HCT116 (cell line): ENCODE measurements at regions not wholly inside any gene's neighbourhood (a gene's known extent, or its start where the extent isn't known, plus 50 kb on each side); places are given as distances from the start of the nearest gene placed in this dataset.

ENCODE experiments used
- ATAC-seq: fragments of 200-7000 bp; cut with Tn5 transposase; 2 replicates; pipeline ENCODE4 v1.9.1; 2020; ENCODE audit warnings: mild to moderate bottlenecking, moderate library complexity
- BruUV-seq: library from RNA; stranded (reverse); fragments of 400-500 nt; replicated peaks from 2 replicates; lab custom pipeline; 2021; lab: Mats Ljungman, UMichigan
- CTCF ChIA-PET: fragments of 300-600 bp; sonication (Branson Sonifier 250); formaldehyde crosslinking; loops from one replicate; lab custom pipeline; 2021; ENCODE audit warnings: antibody characterized with exemption; lab: Charles Lee
- POLR2A ChIA-PET: fragments of 300-600, 350-600 bp; sonication (Branson Sonifier 250); formaldehyde crosslinking; loops from one replicate; lab custom pipeline; 2021; ENCODE audit warnings: antibody characterized with exemption; lab: Charles Lee
- RAD21 ChIA-PET, 2 experiments: fragments of 300-600 bp; sonication (Branson Sonifier 250); formaldehyde crosslinking; loops; one replicate each; lab custom pipeline; 2023; ENCODE audit warnings: low total read pairs in 2 of 2; ENCODE audit not compliant: uncharacterized antibody in 2 of 2, unreplicated experiment in 2 of 2, low non-redundant PET in 1 of 2; lab: Charles Lee
- DNase-seq: peaks from one replicate; pipeline ENCODE4 v3.0.0-alpha.2; 2010; ENCODE audit warnings: low read depth, low spot score
- H2AFZ ChIP-seq: fragments of 200-600 bp; shearing (Covaris generic), sonication (generic); 2 replicates; pipeline ENCODE4 v1.6.1; 2017; ENCODE audit warnings: low read depth, mixed run types, mixed read lengths, antibody characterized with exemption, low read length; ENCODE audit not compliant: poor library complexity, severe bottlenecking
- H3K27ac ChIP-seq: 2 replicates; pipeline ENCODE4 v1.5.1; 2012; ENCODE audit warnings: low read depth, low read length
- H3K27me3 ChIP-seq: fragments of 200-600 bp; sonication (generic); 2 replicates; pipeline ENCODE4 v1.6.1; 2016; ENCODE audit warnings: mixed run types, low read length, mixed read lengths; ENCODE audit not compliant: insufficient read depth
- H3K36me3 ChIP-seq, 2 experiments: fragments of 200-500 bp in 1 of 2; fragments of 200-600 bp in 1 of 2; sonication (Bioruptor generic) in 1 of 2; sonication (generic) in 1 of 2; 2 replicates each; pipeline versions ENCODE4 v1.5.1 to v1.6.1; 2014 to 2016; ENCODE audit warnings: low read length in 2 of 2, inconsistent platforms in 1 of 2, mixed read lengths in 1 of 2, mixed run types in 1 of 2; ENCODE audit not compliant: insufficient read depth in 2 of 2, control insufficient read depth in 1 of 2
- H3K4me1 ChIP-seq, 2 experiments: fragments of 200-600 bp in 1 of 2; sonication (generic) in 1 of 2; 2 replicates each; pipeline versions ENCODE4 v1.5.1 to v1.6.1; 2012 to 2017; ENCODE audit warnings: low read length in 2 of 2, inconsistent platforms in 1 of 2, mild to moderate bottlenecking in 1 of 2, mixed read lengths in 1 of 2, mixed run types in 1 of 2, moderate library complexity in 1 of 2; ENCODE audit not compliant: insufficient read depth in 2 of 2, control insufficient read depth in 1 of 2
- H3K4me2 ChIP-seq: fragments of 200-600 bp; sonication (generic); 2 replicates; pipeline ENCODE4 v1.6.1; 2017; ENCODE audit warnings: mixed run types, low read length, mixed read lengths
- H3K4me3 ChIP-seq, 2 experiments: fragments of 200-600 bp in 1 of 2; sonication (generic) in 1 of 2; replicated peaks in 1 of 2; 2 replicates each; pipeline ENCODE4 v1.5.1; 2011 to 2016; ENCODE audit warnings: low read length in 2 of 2, control low read depth in 1 of 2, low read depth in 1 of 2, mild to moderate bottlenecking in 1 of 2, mixed read lengths in 1 of 2, mixed run types in 1 of 2
- H3K79me2 ChIP-seq: fragments of 200-600 bp; sonication (generic); 2 replicates; pipeline ENCODE4 v1.6.1; 2017; ENCODE audit warnings: mild to moderate bottlenecking, mixed run types, low read length, moderate library complexity, mixed read lengths; ENCODE audit not compliant: insufficient read depth
- H3K9ac ChIP-seq: fragments of 200-600 bp; sonication (generic); 2 replicates; pipeline ENCODE4 v1.6.1; 2016; ENCODE audit warnings: low read length, mixed read lengths
- H3K9me2 ChIP-seq: fragments of 200-600 bp; sonication (generic), shearing (Covaris generic); 2 replicates; pipeline ENCODE4 v1.6.1; 2017; ENCODE audit warnings: mixed run types, mild to moderate bottlenecking, moderate library complexity; ENCODE audit not compliant: insufficient read depth
- H3K9me3 ChIP-seq, 2 experiments: fragments of 200-500 bp in 1 of 2; fragments of 200-600 bp in 1 of 2; sonication (Bioruptor generic) in 1 of 2; sonication (generic) in 1 of 2; 2 replicates each; pipeline ENCODE4 v1.6.1; 2014 to 2017; ENCODE audit warnings: low read length in 2 of 2, mixed read lengths in 2 of 2, inconsistent platforms in 1 of 2, low read depth in 1 of 2, mild to moderate bottlenecking in 1 of 2, mixed run types in 1 of 2, moderate library complexity in 1 of 2; ENCODE audit not compliant: control insufficient read depth in 1 of 2, insufficient read depth in 1 of 2
- H4K20me1 ChIP-seq: fragments of 200-600 bp; sonication (generic), shearing (Covaris generic); 2 replicates; pipeline ENCODE4 v1.6.1; 2017; ENCODE audit warnings: mixed run types, mild to moderate bottlenecking, moderate library complexity; ENCODE audit not compliant: insufficient read depth
- CTCF ChIP-seq, 3 experiments: fragments of 200-600 bp in 1 of 3; sonication (generic) in 1 of 3; IDR thresholded peaks in 2 of 3; conservative IDR thresholded peaks in 1 of 3; 2 replicates each; pipeline ENCODE4 v1.5.1; 2012 to 2017; ENCODE audit warnings: low read depth in 2 of 3, low read length in 2 of 3, antibody characterized with exemption in 1 of 3, borderline replicate concordance in 1 of 3, control low read depth in 1 of 3, mild to moderate bottlenecking in 1 of 3, mixed read lengths in 1 of 3, mixed run types in 1 of 3, moderate library complexity in 1 of 3; ENCODE audit not compliant: insufficient read depth in 1 of 3
- EGR1 ChIP-seq: IDR thresholded peaks from 2 replicates; pipeline ENCODE4 v1.6.1; 2012; ENCODE audit warnings: low read depth
- ELF1 ChIP-seq: IDR thresholded peaks from 2 replicates; pipeline ENCODE4 v1.6.1; 2012; ENCODE audit warnings: low read depth, borderline replicate concordance
- MAX ChIP-seq: IDR thresholded peaks from 2 replicates; pipeline ENCODE4 v1.6.1; 2012
- POLR2AphosphoS5 ChIP-seq: IDR thresholded peaks from 2 replicates; pipeline ENCODE4 v1.6.1; 2011; ENCODE audit warnings: mild to moderate bottlenecking, low read depth, low read length, moderate library complexity
- SIN3A ChIP-seq: IDR thresholded peaks from 2 replicates; pipeline ENCODE4 v1.6.1; 2012; ENCODE audit warnings: low read depth
- TCF7L2 ChIP-seq: IDR thresholded peaks from 2 replicates; pipeline ENCODE4 v1.7.0; 2011; ENCODE audit warnings: borderline replicate concordance, inconsistent platforms; ENCODE audit not compliant: insufficient read depth, insufficient read length; ENCODE audit errors: extremely low read depth
- YY1 ChIP-seq: IDR thresholded peaks from 2 replicates; pipeline ENCODE4 v1.6.1; 2011; ENCODE audit warnings: low read length, low read depth, moderate library complexity, mild to moderate bottlenecking; ENCODE audit not compliant: insufficient replicate concordance; ENCODE audit errors: extremely low read depth
- ZBTB33 ChIP-seq: IDR thresholded peaks from 2 replicates; pipeline ENCODE4 v1.6.1; 2011; ENCODE audit warnings: mild to moderate bottlenecking, low read length, moderate library complexity; ENCODE audit not compliant: insufficient replicate concordance; ENCODE audit errors: extremely low read depth
- intact Hi-C: fragments of 100-400 bp; cut with micrococcal nuclease; formaldehyde crosslinking; loops from 2 replicates; pipeline ENCODE4 v1.10.0; 2022

- H3K9ac ChIP-seq = no peak overlapping the region
- intact Hi-C loops = no loop called here
Measured at GRCh38 chr7:69328516-69328915, 269.8 kb upstream of the AUTS2 start.

GRCh38 chr7:69334701-69335100 lies 263.6 kb upstream of the AUTS2 start:
- CTCF ChIA-PET = no interaction called here
- intact Hi-C loops = no loop called here
- ATAC-seq = no peak

More at GRCh38 chr7:69328516-69328915, 269.8 kb upstream of the AUTS2 start:
- ChIA-PET POLR2A (no interaction called here), CTCF (no interaction called here), RAD21 (no interaction called here)
- H3K27ac ChIP-seq = no peak overlapping the region
- ATAC-seq = no peak
- no peak for TF ChIP-seq TCF7L2
- no peak for TF ChIP-seq YY1
- no peak for TF ChIP-seq MAX
- no peak for TF ChIP-seq SIN3A
- no peak for TF ChIP-seq POLR2AphosphoS5
- no peak for TF ChIP-seq ELF1
- H3K79me2 ChIP-seq = no peaks in the 10 kb centered on the region
- H3K36me3 ChIP-seq = no peaks in the 10 kb centered on the region
- H3K4me2 ChIP-seq = no peak overlapping the region
- no peak for DNase-seq
- no peaks in the 10 kb centered on the region for H3K9me2 ChIP-seq
- H3K9me3 ChIP-seq = no peaks in the 10 kb centered on the region; a peak in 1 of 4 replicates
- no peak overlapping the region for H2AFZ ChIP-seq
- H3K4me1 ChIP-seq = no peaks in the 10 kb centered on the region
- no peaks in the 10 kb centered on the region for H4K20me1 ChIP-seq
- BruUV-seq = no TSS peak
- no peak overlapping the region for H3K4me3 ChIP-seq
- no peaks in the 10 kb centered on the region for H3K27me3 ChIP-seq

More at GRCh38 chr7:69334701-69335100, 263.6 kb upstream of the AUTS2 start:
- H2AFZ ChIP-seq = no peak overlapping the region
- H3K4me3 ChIP-seq = no peak overlapping the region
- TF ChIP-seq ZBTB33 (no peak), CTCF (IDR thresholded peaks at IDR 0.05 in 2 of 3, conservative IDR thresholded peaks at IDR 0.05 in 1 of 3; ENCODE audit: borderline replicate concordance in 1 of 3, insufficient read depth in 1 of 3, low read depth in 2 of 3, low read length in 2 of 3) (no peak), EGR1 (no peak), YY1 (no peak)
- TF ChIP-seq, all 23 proteins: peak for 0
- Histone ChIP-seq H3K9me3 (peaks cover 0 to 4% of the 10 kb centered on the region in 2 experiments; a peak in 1 of 4 replicates), H4K20me1 (no peaks in the 10 kb centered on the region), H3K27me3 (no peaks in the 10 kb centered on the region), H3K79me2 (no peaks in the 10 kb centered on the region), H3K4me1 (no peaks in the 10 kb centered on the region), H3K9me2 (no peaks in the 10 kb centered on the region), H3K4me2 (no peak overlapping the region), H3K36me3 (no peaks in the 10 kb centered on the region), H3K9ac (no peak overlapping the region), H3K27ac (no peak overlapping the region)
- RAD21 ChIA-PET = no interaction called here
- DNase-seq = no peak
- POLR2A ChIA-PET = no interaction called here
- BruUV-seq = no TSS peak
